ENCODE measurements at regions not wholly inside any gene's neighbourhood (a gene's known extent, or its start where the extent isn't known, plus 50 kb on each side); places are given as distances from the start of the nearest gene placed in this dataset.

DNA sequence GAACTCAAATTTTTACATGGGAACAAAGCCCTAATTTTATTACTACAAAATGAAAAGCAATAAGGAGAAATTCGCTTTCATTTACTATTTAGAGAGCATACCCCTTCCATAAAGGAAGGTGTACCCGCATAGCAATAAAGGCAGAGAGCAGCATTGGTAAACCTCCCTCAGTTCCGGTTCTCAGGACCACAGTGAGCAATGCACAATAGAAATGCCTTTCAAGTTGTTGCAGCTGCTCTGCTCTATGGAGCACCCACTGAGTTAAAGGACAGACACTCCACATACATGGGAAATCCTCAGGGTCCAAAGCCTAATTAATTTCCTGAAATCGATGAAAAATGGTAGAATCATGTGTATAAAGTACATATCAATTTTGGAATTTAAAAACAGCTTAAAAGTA lies 89.9 kb upstream of the MPDZ start:
- TF ChIP-seq, protein P1, sequence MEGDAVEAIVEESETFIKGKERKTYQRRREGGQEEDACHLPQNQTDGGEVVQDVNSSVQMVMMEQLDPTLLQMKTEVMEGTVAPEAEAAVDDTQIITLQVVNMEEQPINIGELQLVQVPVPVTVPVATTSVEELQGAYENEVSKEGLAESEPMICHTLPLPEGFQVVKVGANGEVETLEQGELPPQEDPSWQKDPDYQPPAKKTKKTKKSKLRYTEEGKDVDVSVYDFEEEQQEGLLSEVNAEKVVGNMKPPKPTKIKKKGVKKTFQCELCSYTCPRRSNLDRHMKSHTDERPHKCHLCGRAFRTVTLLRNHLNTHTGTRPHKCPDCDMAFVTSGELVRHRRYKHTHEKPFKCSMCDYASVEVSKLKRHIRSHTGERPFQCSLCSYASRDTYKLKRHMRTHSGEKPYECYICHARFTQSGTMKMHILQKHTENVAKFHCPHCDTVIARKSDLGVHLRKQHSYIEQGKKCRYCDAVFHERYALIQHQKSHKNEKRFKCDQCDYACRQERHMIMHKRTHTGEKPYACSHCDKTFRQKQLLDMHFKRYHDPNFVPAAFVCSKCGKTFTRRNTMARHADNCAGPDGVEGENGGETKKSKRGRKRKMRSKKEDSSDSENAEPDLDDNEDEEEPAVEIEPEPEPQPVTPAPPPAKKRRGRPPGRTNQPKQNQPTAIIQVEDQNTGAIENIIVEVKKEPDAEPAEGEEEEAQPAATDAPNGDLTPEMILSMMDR (IDR thresholded peaks at IDR 0.05; ENCODE audit: borderline replicate concordance, insufficient read depth, low read depth, low read length): no peak
- no peak overlapping the region for H3K4me3 ChIP-seq (ENCODE audit: low read depth, low read length)

DNA sequence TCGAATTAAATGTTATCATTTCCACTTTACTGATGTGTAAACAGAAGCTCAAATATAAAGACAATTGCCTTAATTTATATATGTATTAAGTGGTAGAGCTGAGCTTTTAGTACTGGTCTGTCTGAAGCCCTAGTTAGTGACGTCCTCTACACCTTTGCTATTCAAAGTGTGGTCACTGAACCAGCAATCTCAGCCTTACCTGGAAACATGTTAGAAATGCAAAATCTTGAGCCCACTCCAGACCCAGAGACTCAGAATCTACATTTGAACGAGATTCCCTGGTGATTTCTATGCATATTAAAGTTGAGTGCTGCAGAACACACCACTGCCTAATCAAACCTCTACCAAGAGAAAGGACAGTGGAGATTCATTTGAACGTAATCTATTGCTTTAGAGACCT lies 88.3 kb upstream of the MPDZ start:
- TF ChIP-seq, protein P1 (IDR thresholded peaks at IDR 0.05; ENCODE audit: borderline replicate concordance, insufficient read depth, low read depth, low read length): no peak
- H3K4me3 ChIP-seq (ENCODE audit: low read depth, low read length): no peak overlapping the region

DNA sequence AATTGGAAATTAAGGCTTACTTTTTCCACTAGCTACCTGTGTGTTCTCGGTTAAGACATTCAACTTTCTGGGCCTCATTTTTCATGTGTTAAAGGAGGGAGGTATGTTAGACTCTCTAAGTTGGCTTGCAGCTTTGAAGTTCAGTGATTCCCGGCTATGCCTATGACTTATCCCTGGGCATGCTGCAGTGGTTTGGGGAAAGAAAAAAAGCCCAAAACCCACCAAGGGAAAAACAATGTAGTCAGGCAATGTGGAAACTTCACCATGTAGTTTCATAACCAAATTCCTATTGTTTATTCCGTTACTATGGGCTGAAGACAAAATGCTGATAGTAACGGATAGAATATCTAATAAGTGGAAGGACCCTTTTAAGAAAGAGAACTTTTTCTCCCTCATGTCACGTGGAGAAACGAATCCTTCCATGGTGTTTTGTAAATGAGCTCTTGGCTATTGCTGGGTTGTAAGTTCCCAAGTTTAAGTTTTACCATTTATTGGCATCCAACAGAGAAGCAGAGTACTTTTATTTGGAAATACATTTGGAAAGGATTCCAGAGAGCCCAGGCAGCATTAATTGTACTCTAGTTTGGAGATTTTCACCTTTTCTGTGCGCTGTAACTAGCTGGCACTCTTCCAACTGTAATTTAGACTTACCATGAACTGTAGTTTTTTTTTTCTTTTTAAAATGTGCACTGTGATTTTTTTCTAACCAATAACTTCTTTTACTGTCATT lies 84.9 kb upstream of the MPDZ start:
- no peak overlapping the region for H3K4me3 ChIP-seq (ENCODE audit: low read depth, low read length)
- TF ChIP-seq, protein P1 (IDR thresholded peaks at IDR 0.05; ENCODE audit: borderline replicate concordance, insufficient read depth, low read depth, low read length): no peak

DNA sequence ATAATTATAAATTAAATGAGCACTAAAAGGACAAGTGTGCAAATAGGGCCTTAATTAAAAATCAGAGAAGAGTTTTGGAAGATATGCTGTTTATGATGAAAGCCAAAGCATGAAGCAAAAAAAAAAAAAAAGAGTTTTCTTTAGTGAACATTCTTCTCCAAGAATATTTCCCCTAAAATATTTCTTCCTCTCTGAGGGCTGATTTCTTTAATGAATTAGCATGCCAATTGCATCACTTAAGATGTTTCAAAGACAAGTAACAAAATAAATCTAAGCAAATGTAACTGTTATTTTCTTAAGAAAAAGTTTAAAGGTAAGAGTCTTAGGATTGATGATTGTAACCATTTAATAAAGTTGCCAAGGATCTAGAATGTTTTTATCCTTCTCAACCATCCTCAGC lies 81.6 kb upstream of the MPDZ start:
- TF ChIP-seq, protein P1 (IDR thresholded peaks at IDR 0.05; ENCODE audit: borderline replicate concordance, insufficient read depth, low read depth, low read length): no peak

DNA sequence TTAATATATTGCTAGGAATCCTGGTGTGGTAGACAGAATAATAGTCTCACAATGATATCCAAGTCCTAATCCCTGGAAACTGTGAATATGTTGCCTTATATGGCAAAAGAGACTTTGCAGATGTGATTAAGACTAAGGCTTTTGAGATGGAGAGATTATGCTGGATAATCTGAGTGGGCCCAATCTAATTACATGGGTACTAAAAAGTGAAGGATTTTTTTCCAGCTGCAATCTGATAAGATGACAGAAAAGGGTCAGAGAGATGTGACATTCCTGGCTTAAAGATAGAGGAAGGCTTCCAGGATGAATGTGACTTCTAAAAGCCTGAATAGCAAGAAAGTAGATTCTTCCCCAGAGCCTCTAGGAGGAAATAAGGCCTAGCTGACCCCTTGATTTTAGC lies 80.7 kb upstream of the MPDZ start:
- TF ChIP-seq, protein P1 (IDR thresholded peaks at IDR 0.05; ENCODE audit: borderline replicate concordance, insufficient read depth, low read depth, low read length): no peak
- no peak overlapping the region for H3K4me3 ChIP-seq (ENCODE audit: low read depth, low read length)

More for the DNA sequence above, 81.6 kb upstream of the MPDZ start:
- H3K4me3 ChIP-seq (ENCODE audit: low read depth, low read length): no peak overlapping the region

DNA sequence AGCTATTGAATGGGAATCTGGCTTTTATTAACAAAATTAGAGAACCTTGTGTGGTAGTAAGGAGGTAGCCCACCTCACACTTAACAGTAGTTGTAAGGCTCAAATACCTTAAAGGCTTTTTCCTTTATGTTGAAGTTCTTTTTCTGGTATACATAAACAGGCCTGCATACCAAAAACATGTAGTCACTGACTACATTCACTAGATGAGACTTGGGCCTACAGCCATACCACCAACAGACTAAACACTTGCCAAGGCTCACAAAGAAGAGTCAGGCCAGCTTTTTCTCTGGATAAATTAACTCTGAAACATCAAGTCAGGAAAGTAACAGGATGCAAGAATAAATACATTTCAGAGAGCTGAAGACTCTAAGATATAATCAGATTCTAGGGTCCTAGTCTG lies 78.6 kb upstream of the MPDZ start:
- TF ChIP-seq, protein P1 (IDR thresholded peaks at IDR 0.05; ENCODE audit: borderline replicate concordance, insufficient read depth, low read depth, low read length): no peak
- H3K4me3 ChIP-seq (ENCODE audit: low read depth, low read length): no peak overlapping the region

DNA sequence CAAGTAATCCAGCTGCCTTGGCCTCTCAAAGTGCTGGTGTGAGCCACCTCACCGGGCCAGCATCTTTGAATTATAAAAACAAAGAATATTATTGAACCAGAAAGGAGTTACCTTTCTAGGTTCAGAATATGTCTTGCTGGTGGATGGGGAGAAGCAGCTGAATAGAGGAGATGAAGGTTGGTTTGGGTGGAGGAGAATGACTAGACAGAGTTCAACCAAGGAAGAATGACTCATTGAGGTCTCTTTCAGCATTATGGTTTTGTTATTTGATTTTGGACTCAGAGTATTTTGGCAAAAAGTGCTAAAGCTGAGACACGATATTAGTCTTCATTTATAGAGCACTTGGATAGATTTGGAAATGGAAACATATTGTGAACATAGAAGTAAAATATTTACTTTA lies 75.2 kb upstream of the MPDZ start:
- no peak overlapping the region for H3K4me3 ChIP-seq (ENCODE audit: low read depth, low read length)
- TF ChIP-seq, protein P1 (IDR thresholded peaks at IDR 0.05; ENCODE audit: borderline replicate concordance, insufficient read depth, low read depth, low read length): no peak
